Hematopoietic multipotent progenitor cell treated with erythropoietin and hydrocortisone succinate and interleukin-3 and kit ligand, for 4 days (in vitro differentiated cells): ENCODE measurements at regions not wholly inside any gene's neighbourhood (a gene's known extent, or its start where the extent isn't known, plus 50 kb on each side); places are given as distances from the start of the nearest gene placed in this dataset.
A peak's percentile ranks its signal among the peaks of the same experiment; 100 is the strongest.

Experiments
- DNase-seq: peaks from one replicate; pipeline ENCODE4 v3.0.0-alpha.2; 2015

GRCh38 chr1:200354243-200354642 lies 55.6 kb downstream of the ZNF281 start:
- DNase-seq: peak; percentile 63

GRCh38 chr1:200353232-200353631 lies 56.6 kb downstream of the ZNF281 start:
- no peak for DNase-seq

DNA sequence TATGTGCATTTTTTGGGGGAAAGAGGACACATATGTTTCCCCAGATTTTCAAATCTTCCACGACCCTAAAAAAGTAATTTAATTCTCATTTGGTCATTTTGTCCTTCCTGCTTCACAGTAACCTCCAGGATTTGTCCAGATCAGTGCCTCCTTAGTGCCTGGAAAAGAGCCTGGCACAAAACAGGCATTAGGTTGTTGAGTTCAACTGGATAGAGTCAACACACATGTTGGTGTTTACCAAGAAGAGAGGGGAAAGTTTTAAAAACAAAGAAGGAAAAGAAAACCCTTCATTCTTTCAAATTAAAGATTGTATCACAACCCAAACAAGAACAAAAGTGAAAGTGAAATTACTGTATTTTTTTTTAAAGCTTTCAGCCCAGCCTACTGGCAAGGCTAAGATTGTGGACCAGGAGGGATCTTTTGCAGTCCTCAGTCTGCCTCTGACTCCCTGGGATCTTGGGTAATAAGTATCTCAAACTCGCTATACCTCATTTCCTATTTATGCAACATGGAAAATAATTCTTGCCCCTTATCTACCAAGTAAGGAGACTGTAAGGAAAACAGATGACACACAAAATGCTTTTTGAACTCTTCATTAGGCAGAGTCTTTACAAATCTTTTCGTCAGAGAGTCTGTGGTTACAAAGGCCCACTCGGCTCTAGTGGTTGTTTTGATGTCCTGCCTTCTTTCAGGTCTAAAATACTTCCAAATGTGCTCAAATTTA lies 57.8 kb downstream of the ZNF281 start:
- DNase-seq: peak; percentile 68

- no peak for DNase-seq
Measured at GRCh38 chr1:200351425-200351824, 58.4 kb downstream of the ZNF281 start.

DNA sequence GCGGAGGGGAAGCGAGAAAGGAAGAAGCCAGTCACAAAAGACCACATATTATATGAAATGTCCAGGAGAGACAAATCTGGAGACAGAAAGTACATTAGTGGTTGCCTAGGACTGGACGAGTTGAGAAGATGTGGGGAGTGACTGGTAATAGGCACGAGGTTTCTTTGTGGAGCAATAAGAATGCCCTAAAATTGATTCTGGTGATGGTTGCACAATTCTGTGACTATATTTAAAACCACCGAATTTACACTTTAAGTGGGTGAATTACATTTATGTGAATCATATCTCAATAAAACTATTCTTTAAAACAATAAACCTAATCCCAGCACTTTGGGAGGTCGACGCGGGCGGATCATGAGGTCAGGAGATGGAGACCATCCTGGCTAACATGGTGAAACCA lies 63.1 kb downstream of the ZNF281 start:
- DNase-seq: no peak

DNA sequence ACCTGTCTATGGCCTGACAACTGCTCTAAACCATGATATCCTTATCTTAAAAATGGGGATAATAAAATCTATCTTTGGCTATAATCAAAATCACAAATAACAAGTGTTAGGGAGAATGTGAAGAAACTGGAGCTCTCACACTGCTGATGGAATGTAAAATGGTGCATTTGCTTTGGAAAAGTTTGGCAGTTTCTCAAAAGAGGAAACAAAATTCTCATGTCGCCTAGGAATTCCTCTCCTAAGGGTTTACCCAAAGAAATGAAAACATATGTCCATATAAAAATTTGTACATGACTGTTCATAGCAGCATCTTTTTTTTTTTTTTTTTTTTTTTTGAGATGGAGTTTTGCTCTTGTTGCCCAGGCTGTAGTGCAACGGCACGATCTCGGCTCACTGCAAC lies 64.3 kb downstream of the ZNF281 start:
- DNase-seq: no peak

DNA sequence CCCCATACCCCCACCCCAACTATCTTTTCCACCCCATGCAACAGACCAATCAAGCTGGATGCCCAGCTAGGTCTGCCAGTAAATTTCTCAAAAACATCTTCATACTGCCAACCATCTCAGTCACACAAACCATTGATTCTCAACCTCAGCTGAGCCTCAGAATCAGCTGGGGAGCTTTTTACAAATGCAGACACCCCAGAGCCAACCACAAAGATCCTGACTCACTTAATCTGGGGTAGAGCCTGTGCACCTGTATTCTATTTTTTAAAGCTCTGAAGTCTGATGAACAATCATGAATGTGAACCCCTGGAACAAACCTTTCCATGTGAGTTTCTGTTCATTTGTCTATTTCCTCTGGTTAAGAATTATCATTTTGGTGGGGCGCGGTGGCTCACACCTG lies 66.0 kb downstream of the ZNF281 start:
- DNase-seq: no peak

GRCh38 chr1:200342511-200343311 lies 67.1 kb downstream of the ZNF281 start:
- DNase-seq: no peak

- no peak for DNase-seq
Measured at GRCh38 chr1:200338451-200338850, 71.4 kb downstream of the ZNF281 start.

- DNase-seq: no peak
Measured at GRCh38 chr1:200337831-200338230, 72.0 kb downstream of the ZNF281 start.

GRCh38 chr1:200337410-200337809 lies 72.4 kb downstream of the ZNF281 start:
- no peak for DNase-seq

DNA sequence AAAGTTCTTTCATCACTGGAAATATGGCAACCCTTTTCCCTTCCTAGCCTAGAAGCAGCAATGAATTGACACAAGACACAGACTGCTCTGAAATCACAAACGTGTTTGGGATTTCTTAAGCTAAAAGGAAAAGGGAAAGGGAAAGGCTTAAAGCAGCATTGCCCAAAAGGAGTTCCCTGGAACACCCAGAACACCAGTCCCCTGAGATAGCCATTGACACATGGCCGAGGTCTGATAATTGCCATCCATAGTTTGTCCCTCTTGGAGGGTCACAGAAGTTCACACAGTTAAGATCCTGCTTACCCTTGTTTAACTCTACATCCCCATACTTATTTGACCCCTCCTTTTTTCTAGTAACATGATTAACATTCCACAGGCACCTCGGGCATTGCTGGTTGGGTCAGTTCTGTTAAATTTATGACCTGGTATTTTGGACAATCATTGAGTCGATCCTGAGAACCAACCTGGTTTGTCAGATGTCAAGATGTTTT lies 72.9 kb downstream of the ZNF281 start:
- no peak for DNase-seq

DNA sequence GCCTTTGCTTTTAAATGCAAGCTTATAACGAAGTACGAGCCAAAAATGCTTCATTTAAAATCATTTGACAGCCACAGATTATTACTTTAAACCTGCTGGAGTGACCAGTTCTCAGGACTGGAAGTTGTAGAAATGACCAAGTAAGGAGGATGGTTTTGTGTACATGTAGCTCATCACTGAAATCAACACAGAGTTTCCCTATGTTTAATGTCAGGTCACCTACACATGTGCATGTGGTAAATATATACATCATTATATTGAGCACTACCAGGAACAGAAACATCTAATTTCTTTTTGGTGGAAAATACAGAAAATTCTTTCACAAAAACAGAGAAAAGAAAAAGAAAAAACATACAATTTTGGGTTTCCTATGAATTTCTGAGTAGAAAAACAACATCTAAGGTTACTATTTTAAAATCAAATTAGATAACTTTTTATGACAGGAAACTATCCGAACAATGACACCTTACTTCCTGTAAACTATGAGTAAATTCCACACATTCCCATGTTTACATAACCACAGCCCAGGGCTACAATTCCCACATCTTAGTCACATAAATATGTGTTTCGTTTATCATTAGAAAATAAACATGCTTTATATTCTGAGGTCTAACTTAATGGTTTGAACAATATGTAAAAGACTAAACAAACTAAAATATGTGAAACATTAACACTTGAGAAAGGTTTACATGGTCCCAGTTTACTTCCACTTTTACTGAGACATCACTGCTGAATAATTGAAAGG lies 73.6 kb downstream of the ZNF281 start:
- no peak for DNase-seq

DNA sequence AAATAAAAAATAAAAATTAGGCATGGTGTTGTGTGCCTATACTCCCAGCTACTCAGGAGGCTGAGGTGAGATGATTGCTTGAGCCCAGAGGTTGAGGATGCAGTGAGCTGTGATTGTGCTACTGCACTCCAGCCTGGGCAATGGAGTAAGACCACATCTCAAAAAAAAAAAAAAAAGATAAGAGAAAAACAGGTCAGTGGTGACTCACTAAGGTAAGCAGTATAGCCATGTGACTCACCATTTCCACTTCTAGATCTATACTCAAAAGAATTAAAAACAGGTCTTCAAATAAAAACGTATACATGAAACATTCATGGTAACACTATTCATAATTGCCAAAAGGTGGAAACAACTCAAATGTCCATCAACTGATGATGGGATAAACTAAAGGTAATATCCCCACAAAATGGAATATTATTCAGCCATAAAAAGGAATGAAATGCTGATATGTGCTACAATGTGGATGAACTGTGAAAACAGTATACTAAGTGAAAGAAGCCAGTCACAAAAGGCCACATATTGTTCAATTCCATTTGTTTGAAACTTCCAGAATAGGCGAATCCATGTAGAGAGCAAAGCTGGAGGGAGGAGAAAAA lies 75.1 kb downstream of the ZNF281 start:
- DNase-seq: no peak

- DNase-seq: no peak
Measured at GRCh38 chr1:200333329-200333728, 76.5 kb downstream of the ZNF281 start.

DNA sequence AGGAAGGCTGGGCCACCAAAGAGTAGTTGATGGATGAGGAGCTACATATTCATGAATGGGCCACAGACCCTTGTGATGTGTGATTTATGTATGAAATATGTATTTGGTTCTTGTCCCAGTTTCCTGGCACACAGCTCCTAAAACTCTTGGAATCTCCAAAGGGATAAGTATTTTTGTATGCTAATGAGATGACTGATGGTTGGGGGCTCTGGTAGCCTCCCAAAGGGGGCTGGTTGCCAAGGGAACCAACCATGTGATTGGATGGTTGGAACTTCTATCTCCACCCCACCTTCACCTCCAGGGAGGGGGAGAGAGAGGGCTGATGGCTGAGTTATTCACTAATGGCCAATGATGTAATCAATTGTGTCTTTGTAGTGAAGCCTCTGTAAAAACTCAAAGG lies 77.1 kb downstream of the ZNF281 start:
- DNase-seq: no peak

DNA sequence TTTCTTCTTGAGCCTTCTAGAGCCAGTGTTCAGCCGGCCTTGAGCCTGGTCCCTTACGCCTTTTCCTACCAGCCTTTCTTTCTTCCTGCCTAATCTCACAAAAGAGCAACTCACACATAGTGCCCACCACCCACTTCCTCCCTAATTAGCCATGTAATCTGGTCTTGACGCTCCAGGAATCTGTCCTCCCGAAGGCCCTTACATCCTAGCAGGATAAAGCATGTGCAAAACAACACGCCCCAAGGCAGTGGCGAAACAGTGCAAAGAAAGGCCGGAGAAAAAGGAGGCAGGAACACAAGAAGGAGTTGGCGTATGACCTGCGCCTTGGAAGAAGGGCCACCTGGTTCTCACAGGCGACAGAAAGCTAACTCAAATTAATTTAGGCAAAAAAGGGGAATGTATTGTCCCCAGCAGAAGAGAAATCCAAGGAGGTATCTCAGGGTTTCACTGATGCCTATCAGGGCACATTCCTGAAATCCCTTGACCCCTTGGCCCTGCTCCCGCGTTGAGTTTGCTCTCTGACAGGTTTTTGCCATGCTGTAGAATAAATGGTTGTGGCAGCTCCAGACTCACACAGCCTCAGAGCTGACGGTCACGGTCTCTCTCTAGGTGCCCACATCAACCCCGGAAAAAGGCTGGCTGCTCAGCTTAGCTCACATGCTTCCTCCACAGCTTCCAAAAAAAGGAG lies 79.0 kb downstream of the ZNF281 start:
- DNase-seq: no peak

DNA sequence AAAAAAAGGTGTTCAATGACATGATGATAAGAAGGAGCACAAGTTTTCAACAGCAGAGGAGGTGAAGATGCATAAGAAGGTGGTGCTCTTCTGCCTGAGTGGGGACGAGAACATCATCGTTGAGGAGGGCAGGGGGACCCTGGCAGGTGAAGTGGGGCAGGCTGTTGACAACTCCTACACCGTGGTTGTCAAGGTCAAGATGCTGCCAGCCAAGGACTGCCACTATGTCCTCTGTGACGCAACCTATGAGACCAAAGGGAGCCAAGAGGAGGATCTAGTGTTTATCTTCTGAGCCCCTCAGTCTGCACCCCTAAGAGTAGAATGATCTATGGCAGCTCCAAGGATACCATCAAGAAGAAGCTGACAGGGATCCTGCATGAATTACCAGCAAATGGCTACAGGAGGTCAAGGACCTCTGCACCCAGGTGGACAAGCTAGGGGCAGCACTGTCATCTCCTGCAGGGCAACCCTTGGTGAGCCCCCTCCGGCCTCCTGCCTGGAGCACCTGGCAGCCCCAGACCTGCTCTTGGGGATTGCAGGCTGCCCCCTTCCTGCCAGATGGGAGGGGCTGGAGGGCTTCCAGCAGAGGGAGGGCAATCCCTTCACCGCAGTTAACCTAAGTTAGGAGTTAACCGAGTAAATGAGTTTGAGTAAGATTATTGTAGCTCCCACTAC lies 80.5 kb downstream of the ZNF281 start:
- no peak for DNase-seq

DNA sequence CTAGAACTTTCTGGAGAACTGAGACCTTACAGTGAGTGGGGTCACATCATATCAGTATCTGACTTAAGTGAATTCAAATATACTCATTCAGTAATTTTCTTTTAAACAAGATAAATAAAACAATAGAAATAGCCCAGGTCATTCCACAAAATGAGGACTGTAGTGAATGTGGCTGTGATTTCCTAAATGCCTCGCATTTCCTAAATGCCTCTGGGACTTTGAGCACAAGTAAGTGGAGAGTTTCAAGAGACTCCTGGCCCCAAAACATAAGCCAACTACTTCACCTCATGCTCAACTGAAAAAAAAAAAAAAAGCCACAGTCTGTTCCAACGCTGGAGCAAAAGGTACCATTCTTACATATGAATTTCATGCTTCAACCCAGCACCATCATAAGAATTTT lies 81.5 kb downstream of the ZNF281 start:
- no peak for DNase-seq

DNA sequence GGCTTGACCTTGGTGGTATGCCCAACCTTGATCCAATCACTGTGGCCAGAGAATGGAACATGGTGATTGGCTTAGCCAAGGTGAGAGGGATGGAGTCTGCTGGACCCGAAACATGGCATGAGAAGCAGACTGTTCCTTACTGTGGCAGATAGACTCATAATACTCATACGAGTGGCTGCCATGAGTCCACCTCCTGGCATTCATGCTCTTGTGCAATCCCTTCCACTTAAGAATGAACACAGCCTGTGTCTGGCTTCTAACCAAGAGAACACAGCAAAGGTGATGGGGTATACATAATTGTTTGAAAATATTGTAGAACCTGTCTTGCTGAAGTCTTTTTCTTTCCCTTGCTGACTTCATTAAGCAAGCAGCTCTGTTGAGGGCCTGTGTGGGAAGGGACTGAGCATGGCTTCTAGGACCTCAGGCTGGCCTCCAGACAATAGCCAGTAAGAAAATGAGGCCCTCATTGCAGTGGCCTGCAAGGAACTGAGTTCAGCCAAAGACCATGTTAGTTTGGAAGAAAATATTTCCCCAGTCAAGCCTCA lies 85.9 kb downstream of the ZNF281 start:
- DNase-seq: no peak

DNA sequence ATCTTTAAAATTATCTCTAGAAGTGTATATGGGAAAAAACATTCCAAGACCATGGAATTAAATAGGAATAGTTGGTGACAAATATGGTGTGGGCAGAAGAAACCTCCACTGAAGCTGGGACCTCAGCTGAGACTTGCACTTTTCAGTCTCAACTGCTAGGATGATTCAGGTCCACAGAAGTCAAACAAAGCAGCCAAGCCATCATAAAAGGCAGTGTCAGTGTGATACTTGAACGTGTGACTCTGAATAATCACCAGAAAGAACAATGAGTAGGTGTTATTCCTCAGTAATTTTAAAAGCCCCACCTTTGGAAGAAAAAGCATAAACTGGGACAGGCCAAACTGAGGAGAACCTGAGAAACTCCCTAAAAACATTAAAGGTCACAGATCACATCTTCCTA lies 90.7 kb downstream of the ZNF281 start:
- DNase-seq: no peak

GRCh38 chr1:200317236-200317635 lies 92.6 kb downstream of the ZNF281 start:
- no peak for DNase-seq
